ENCODE measurements at regions not wholly inside any gene's neighbourhood (a gene's known extent, or its start where the extent isn't known, plus 50 kb on each side); places are given as distances from the start of the nearest gene placed in this dataset.

DNA sequence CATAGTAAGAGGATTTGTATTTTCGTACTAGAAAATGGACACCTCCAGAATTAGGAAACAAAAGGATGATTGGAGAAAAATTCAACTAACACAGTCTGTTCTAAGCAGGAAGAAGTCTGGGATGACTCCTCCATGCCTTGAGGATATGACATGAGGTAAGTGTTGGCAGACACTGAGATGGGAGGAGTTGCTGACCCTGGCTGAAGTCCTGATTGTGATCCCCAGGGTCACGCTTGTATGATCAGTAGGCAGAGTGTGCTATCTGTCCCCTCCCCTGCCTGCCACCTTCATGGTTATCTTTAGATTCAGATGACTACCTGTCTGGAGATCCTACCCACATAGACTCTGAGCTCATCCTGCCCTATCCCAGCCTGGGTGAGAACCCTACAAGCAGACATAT lies 249.1 kb downstream of the C1orf94 start:
- TF ChIP-seq, protein P1, sequence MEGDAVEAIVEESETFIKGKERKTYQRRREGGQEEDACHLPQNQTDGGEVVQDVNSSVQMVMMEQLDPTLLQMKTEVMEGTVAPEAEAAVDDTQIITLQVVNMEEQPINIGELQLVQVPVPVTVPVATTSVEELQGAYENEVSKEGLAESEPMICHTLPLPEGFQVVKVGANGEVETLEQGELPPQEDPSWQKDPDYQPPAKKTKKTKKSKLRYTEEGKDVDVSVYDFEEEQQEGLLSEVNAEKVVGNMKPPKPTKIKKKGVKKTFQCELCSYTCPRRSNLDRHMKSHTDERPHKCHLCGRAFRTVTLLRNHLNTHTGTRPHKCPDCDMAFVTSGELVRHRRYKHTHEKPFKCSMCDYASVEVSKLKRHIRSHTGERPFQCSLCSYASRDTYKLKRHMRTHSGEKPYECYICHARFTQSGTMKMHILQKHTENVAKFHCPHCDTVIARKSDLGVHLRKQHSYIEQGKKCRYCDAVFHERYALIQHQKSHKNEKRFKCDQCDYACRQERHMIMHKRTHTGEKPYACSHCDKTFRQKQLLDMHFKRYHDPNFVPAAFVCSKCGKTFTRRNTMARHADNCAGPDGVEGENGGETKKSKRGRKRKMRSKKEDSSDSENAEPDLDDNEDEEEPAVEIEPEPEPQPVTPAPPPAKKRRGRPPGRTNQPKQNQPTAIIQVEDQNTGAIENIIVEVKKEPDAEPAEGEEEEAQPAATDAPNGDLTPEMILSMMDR (IDR thresholded peaks at IDR 0.05; ENCODE audit: insufficient read depth, low read depth, low read length, missing control alignments) = no peak
- no peak for DNase-seq (ENCODE audit: low read depth)
- H3K4me3 ChIP-seq (ENCODE audit: low read depth, low read length) = no peak overlapping the region

DNA sequence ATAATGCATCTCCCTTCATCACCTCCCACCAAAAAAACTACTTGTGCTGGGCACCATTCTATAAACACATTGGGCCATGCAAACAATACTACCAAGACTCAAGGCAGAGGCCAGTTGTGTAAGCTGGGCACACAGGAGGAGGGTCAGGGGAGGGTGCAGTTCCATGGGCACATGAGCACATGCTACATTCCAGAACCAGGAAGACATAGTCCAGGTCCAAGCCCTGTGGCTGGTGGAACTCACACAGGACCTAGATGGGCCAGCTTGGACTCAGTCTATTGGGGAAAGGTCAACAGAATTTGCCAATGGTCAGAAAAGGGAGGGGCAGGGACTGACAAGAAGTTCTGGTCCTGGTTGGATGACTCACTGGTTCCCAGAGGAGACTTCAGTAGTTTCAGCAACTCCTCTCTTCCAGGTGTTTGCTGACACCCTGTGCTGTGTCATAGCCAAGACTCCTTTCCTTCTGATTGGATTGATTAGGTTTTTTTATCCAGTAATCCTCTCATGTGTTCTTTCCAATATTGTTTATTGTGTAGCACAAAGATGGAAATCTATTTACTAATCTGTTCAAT lies 249.7 kb downstream of the C1orf94 start:
- no peak overlapping the region for H3K4me3 ChIP-seq (ENCODE audit: low read depth, low read length)
- TF ChIP-seq, protein P1 (IDR thresholded peaks at IDR 0.05; ENCODE audit: insufficient read depth, low read depth, low read length, missing control alignments) = no peak
- no peak for DNase-seq (ENCODE audit: low read depth)

GRCh38 chr1:34427170-34427569 lies 250.5 kb downstream of the C1orf94 start:
- no peak for DNase-seq (ENCODE audit: low read depth)
- TF ChIP-seq, protein P1 (IDR thresholded peaks at IDR 0.05; ENCODE audit: insufficient read depth, low read depth, low read length, missing control alignments) = no peak

DNA sequence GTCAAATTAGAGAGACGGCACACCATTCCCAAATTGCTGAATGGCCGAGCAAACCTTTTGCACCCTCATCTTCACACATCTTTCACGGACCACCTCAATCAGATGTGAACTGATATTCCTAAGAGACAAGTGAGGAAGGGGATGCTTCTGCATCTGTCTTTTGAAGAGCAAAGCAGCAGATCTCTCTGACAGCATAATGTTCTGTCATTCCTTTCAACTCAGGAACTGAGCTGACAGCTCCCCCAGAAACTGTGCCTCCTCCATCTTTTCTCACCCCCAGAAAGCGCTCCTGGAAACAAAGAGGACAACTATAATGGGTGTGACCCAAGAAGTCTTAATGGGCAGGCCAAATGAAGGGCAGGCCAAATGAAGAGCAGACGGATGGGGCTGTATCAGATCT lies 256.4 kb downstream of the C1orf94 start:
- no peak for DNase-seq (ENCODE audit: low read depth)
- TF ChIP-seq, protein P1 (IDR thresholded peaks at IDR 0.05; ENCODE audit: insufficient read depth, low read depth, low read length, missing control alignments) = no peak
- no peak overlapping the region for H3K4me3 ChIP-seq (ENCODE audit: low read depth, low read length)

More at GRCh38 chr1:34427170-34427569, 250.5 kb downstream of the C1orf94 start:
- no peak overlapping the region for H3K4me3 ChIP-seq (ENCODE audit: low read depth, low read length)

DNA sequence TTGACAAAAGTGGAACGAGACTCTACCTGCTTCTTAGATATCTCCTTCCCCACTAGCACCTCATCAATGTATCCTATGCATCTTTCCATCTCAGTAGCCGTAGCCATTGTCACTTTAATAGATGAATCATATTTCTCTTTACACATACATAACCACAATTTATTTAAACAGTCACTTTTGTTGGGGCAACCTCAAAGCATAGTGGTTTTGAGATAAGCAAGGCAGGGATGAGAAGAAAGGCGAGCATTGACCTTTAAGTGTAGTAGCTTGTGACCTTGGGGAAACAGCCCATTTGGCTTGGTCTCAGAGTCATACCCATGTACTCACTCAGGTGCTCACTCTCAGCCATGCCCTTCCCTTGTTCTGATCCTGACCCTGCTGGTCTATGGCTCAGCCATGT lies 260.1 kb downstream of the C1orf94 start:
- no peak for DNase-seq (ENCODE audit: low read depth)
- H3K4me3 ChIP-seq (ENCODE audit: low read depth, low read length) = no peak overlapping the region
- TF ChIP-seq, protein P1 (IDR thresholded peaks at IDR 0.05; ENCODE audit: insufficient read depth, low read depth, low read length, missing control alignments) = no peak

DNA sequence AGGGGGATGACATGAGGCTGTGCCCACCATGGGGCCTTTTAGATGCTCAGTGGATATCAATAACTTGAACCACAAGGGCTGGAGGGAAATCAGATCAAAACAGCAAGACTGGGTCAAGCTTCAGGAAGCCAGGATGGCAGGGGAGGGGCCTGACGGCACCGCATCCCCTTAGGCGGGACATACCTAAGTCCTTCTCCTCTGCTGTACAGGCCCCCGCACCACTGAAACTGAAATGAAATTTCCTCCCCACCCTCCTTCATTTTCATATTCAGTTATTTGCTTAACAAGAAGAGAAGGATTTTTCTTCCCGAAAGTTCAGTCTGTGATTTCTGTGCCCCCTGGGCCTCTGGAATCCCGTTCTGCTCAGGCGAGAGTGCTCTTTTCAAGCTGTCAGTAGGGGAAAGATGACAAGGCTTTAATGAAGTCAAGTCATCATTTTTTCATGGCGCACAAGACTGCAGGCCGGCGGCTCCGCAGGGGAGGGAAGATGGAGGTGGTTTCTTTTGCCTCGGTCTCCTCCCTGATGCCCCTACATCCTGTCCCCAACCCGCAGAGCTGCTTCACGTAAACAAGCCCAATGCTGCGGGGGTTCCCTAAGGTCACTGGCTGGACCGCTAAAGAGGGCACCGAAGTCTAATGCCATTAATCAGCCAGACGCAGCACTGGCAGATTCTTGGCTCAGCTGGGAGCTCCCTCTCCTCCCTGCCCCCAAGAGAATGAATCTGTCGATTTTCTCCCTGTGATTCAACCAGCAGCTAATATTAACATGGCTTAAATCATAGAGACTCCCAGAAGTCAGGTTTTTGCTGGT lies 264.8 kb downstream of the C1orf94 start:
- TF ChIP-seq, protein P1 (IDR thresholded peaks at IDR 0.05; ENCODE audit: insufficient read depth, low read depth, low read length, missing control alignments) = no peak
- no peak for DNase-seq (ENCODE audit: low read depth)
- H3K4me3 ChIP-seq (ENCODE audit: low read depth, low read length) = no peak overlapping the region
